A549 (cell line): ENCODE measurements at regions not wholly inside any gene's neighbourhood (a gene's known extent, or its start where the extent isn't known, plus 50 kb on each side); places are given as distances from the start of the nearest gene placed in this dataset.
"Not testable (repeated sequence)": the region's sequence is repeated elsewhere in the genome, so short reads cannot be mapped to it uniquely, and the experiment has no call there.

ENCODE experiments used
- ATAC-seq, 2 experiments: fragments of 200-7000 bp in 1 of 2; fragments of >200 bp in 1 of 2; cut with Nextera tagmentation in 1 of 2; cut with Tn5 transposase in 1 of 2; 3 replicates each; pipeline versions ENCODE4 v1.8.0 to v1.9.1; 2018 to 2020; ENCODE audit warnings: mild to moderate bottlenecking in 1 of 2, moderate library complexity in 1 of 2
- CTCF ChIA-PET: fragments of 300-600 bp; sonication (Branson Sonifier 250); formaldehyde crosslinking; extraction: SDS; loops from one replicate; lab custom pipeline; 2021; ENCODE audit warnings: antibody characterized with exemption, inconsistent platforms; lab: Yijun Ruan, JAX
- POLR2A ChIA-PET: fragments of 350-600 bp; formaldehyde crosslinking; extraction: SDS; loops from one replicate; lab custom pipeline; 2021; ENCODE audit warnings: antibody characterized with exemption, inconsistent platforms; lab: Yijun Ruan, JAX
- DNase-seq, 2 experiments: peaks; one replicate each; pipeline versions ENCODE4 v3.0.0 to v3.0.0-alpha.2; 2011 to 2016; ENCODE audit warnings: low read depth in 1 of 2, low spot score in 1 of 2
- FAIRE-seq: peaks from 2 replicates; lab custom pipeline; 2011; peaks lifted over from hg19 to GRCh38; lab: Jason Lieb, UNC
- H3K27ac ChIP-seq, 2 experiments: fragments of >200 bp; sonication (Bioruptor Twin); formaldehyde crosslinking; 3 replicates each; pipeline ENCODE4 v1.5.1; 2016 to 2017
- H3K4me1 ChIP-seq: fragments of >200 bp; sonication (Bioruptor Twin); formaldehyde crosslinking; 3 replicates; pipeline ENCODE4 v1.6.1; 2016
- H3K4me2 ChIP-seq: fragments of >200 bp; sonication (Bioruptor Twin); formaldehyde crosslinking; 3 replicates; pipeline ENCODE4 v1.6.1; 2016
- H3K4me3 ChIP-seq: fragments of >200 bp; sonication (Bioruptor Twin); formaldehyde crosslinking; 3 replicates; pipeline ENCODE4 v1.5.1; 2016
- H3K9me3 ChIP-seq: fragments of >200 bp; sonication (Bioruptor Twin); formaldehyde crosslinking; 3 replicates; pipeline ENCODE4 v1.6.1; 2016
- CBX2 ChIP-seq: fragments of 200-600 bp; sonication (generic); IDR thresholded peaks from 2 replicates; pipeline ENCODE4 v1.6.1; 2016; ENCODE audit warnings: low read depth, mild to moderate bottlenecking, borderline replicate concordance
- CHD4 ChIP-seq: fragments of 200-600 bp; sonication (generic); IDR thresholded peaks from 2 replicates; pipeline ENCODE4 v1.6.1; 2016; ENCODE audit warnings: antibody characterized with exemption, mild to moderate bottlenecking, borderline replicate concordance
- EHF ChIP-seq: fragments of 250-450 bp; sonication (Bioruptor Pico); IDR thresholded peaks from 2 replicates; pipeline ENCODE4 v1.5.0; 2020; ENCODE audit warnings: mild to moderate bottlenecking
- FOSB ChIP-seq: fragments of 250-450 bp; sonication (Bioruptor Pico); IDR thresholded peaks from 2 replicates; pipeline ENCODE4 v1.5.0; 2020; ENCODE audit warnings: mild to moderate bottlenecking, moderate library complexity
- HDAC2 ChIP-seq: fragments of 200-600 bp; sonication (generic); IDR thresholded peaks from 2 replicates; pipeline ENCODE4 v1.6.1; 2016
- KDM1A ChIP-seq: fragments of 200-600 bp; sonication (generic); IDR thresholded peaks from 2 replicates; pipeline ENCODE4 v1.6.1; 2016; ENCODE audit warnings: low read depth, mild to moderate bottlenecking
- KDM5A ChIP-seq: fragments of 200-600 bp; sonication (generic); IDR thresholded peaks from 2 replicates; pipeline ENCODE4 v1.6.1; 2016; ENCODE audit warnings: antibody characterized with exemption, mild to moderate bottlenecking
- MAFK ChIP-seq: fragments of 450-650 bp; IDR thresholded peaks from 2 replicates; pipeline ENCODE4 v1.6.1; 2014; ENCODE audit not compliant: partially characterized antibody
- NFE2L2 ChIP-seq: fragments of 150-350 bp; conservative IDR thresholded peaks from 2 replicates; pipeline ENCODE4 v1.6.1; 2014; ENCODE audit warnings: low read length
- NR3C1 ChIP-seq: fragments of >200 bp; sonication (Bioruptor Twin); formaldehyde crosslinking; IDR thresholded peaks from 3 replicates; pipeline ENCODE4 v1.6.1; 2017
- POLR2A ChIP-seq: IDR thresholded peaks from 2 replicates; pipeline ENCODE4 v1.6.1; 2012; ENCODE audit warnings: mild to moderate bottlenecking, low read length
- POLR2AphosphoS2 ChIP-seq: conservative IDR thresholded peaks from 2 replicates; pipeline ENCODE4 v1.6.1; 2012; ENCODE audit warnings: low read length, improper control_type of control experiment, inconsistent platforms
- RAD21 ChIP-seq, 2 experiments: fragments of >200 bp in 1 of 2; sonication (Bioruptor Twin) in 1 of 2; formaldehyde crosslinking in 1 of 2; IDR thresholded peaks in 1 of 2; conservative IDR thresholded peaks in 1 of 2; 2 replicates in 1 of 2; 3 replicates in 1 of 2; pipeline ENCODE4 v1.6.1; 2012 to 2018; ENCODE audit warnings: inconsistent platforms in 1 of 2
- ZSCAN20 ChIP-seq: fragments of 250-450 bp; sonication (Bioruptor Pico); IDR thresholded peaks from 2 replicates; pipeline ENCODE4 v1.8.0; 2022; ENCODE audit warnings: mild to moderate bottlenecking, moderate library complexity
- WGBS: methylation state at CpG from one replicate; pipeline ENCODE4 v1.1.6; 2017; ENCODE audit errors: missing lambda C conversion rate; 5-methylcytosine and 5-hydroxymethylcytosine counted together
- TF ChIP-seq, protein P1 (sequence below): fragments of 200-600 bp; sonication (generic); IDR thresholded peaks from 2 replicates; pipeline ENCODE4 v1.6.1; 2016; ENCODE audit warnings: antibody characterized with exemption, mild to moderate bottlenecking, moderate library complexity
- TF ChIP-seq, protein P2 (sequence below): fragments of >200 bp; sonication (Bioruptor Twin); formaldehyde crosslinking; IDR thresholded peaks from 2 replicates; pipeline ENCODE4 v1.6.1; 2016
- TF ChIP-seq, protein P3 (sequence below): fragments of 450-650 bp; IDR thresholded peaks from 2 replicates; pipeline ENCODE4 v1.6.1; 2014; ENCODE audit warnings: antibody characterized with exemption
- TF ChIP-seq, protein P4 (sequence below): IDR thresholded peaks from 2 replicates; pipeline ENCODE4 v1.6.1; 2012
- TF ChIP-seq, protein P5 (sequence below): fragments of >200 bp; sonication (Bioruptor Twin); formaldehyde crosslinking; IDR thresholded peaks from 3 replicates; pipeline ENCODE4 v1.5.1; 2016
- TF ChIP-seq, protein P6 (sequence below): IDR thresholded peaks from 2 replicates; pipeline ENCODE4 v1.6.1; 2012; ENCODE audit warnings: low read depth, borderline replicate concordance

DNA sequence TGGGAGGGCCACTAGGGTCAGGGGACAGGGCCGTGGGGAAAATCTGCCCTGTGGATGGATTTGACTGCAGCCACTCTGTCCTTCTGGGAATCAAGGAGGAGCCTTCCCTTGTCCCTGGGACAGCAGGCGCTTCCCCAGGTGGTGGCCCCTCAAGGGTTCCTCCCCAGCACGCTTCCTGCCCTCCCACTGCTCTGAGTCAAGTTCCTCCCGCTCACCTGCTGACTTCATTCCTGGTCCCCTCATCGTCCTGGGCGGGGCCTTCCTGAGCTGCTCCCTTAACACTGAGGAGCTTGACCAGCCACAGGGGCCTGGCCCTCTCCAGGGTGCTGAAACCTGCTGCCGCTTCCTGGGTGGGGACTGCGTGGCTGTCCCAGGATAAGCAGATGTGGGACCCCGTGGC is 64.4 kb upstream of the SFSWAP start:
- POLR2A ChIA-PET, CTCF ChIA-PET, H3K4me1 ChIP-seq, H3K27ac ChIP-seq, DNase-seq, H3K4me3 ChIP-seq, H3K9me3 ChIP-seq, FAIRE-seq, H3K4me2 ChIP-seq: not testable (repeated sequence)
- ATAC-seq, result peak; percentile 59 to 66; a peak in 5 of 6 replicates
- TF ChIP-seq, protein P1, sequence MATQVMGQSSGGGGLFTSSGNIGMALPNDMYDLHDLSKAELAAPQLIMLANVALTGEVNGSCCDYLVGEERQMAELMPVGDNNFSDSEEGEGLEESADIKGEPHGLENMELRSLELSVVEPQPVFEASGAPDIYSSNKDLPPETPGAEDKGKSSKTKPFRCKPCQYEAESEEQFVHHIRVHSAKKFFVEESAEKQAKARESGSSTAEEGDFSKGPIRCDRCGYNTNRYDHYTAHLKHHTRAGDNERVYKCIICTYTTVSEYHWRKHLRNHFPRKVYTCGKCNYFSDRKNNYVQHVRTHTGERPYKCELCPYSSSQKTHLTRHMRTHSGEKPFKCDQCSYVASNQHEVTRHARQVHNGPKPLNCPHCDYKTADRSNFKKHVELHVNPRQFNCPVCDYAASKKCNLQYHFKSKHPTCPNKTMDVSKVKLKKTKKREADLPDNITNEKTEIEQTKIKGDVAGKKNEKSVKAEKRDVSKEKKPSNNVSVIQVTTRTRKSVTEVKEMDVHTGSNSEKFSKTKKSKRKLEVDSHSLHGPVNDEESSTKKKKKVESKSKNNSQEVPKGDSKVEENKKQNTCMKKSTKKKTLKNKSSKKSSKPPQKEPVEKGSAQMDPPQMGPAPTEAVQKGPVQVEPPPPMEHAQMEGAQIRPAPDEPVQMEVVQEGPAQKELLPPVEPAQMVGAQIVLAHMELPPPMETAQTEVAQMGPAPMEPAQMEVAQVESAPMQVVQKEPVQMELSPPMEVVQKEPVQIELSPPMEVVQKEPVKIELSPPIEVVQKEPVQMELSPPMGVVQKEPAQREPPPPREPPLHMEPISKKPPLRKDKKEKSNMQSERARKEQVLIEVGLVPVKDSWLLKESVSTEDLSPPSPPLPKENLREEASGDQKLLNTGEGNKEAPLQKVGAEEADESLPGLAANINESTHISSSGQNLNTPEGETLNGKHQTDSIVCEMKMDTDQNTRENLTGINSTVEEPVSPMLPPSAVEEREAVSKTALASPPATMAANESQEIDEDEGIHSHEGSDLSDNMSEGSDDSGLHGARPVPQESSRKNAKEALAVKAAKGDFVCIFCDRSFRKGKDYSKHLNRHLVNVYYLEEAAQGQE, result peak; percentile 72; the same call in 1 of the 2 replicates
- 41% methylated on average over 3 of the region's 9 CpGs for WGBS

DNA sequence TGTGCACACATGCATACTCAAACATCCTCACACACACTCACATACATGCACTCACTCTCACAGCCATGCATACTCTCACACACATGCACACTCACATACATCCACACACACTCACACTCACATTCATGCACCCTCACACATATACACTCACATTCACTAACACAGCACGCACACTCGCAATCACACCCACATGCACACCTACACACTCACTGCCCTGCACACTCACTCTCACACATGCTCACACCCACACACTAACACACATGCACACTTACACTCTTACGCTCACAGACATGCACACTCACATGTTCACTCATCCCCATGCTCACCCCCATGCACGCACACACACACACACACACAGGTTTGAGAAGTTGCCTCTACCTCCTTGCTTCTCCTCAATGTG is 63.2 kb upstream of the SFSWAP start:
- Histone ChIP-seq H3K4me3 (no peak overlapping the region), H3K4me2 (no peak overlapping the region), H3K4me1 (no peaks in the 10 kb centered on the region), H3K9me3 (no peaks in the 10 kb centered on the region), H3K27ac (no peak overlapping the region)
- ChIA-PET POLR2A (no interaction called here), CTCF (no interaction called here)
- WGBS, result 25% methylated on average over 4 of the region's 4 CpGs
- DNase-seq (no peak), ATAC-seq (no peak), FAIRE-seq (no peak)
- TF ChIP-seq, protein P2, sequence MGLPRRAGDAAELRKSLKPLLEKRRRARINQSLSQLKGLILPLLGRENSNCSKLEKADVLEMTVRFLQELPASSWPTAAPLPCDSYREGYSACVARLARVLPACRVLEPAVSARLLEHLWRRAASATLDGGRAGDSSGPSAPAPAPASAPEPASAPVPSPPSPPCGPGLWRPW, result no peak
- TF ChIP-seq, protein P3, sequence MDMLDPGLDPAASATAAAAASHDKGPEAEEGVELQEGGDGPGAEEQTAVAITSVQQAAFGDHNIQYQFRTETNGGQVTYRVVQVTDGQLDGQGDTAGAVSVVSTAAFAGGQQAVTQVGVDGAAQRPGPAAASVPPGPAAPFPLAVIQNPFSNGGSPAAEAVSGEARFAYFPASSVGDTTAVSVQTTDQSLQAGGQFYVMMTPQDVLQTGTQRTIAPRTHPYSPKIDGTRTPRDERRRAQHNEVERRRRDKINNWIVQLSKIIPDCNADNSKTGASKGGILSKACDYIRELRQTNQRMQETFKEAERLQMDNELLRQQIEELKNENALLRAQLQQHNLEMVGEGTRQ, result no peak
- TF ChIP-seq KDM5A (no peak), EHF (no peak), MAFK (no peak), POLR2A (no peak), CHD4 (no peak), RAD21 (conservative IDR thresholded peaks at IDR 0.05 in 1 of 2, IDR thresholded peaks at IDR 0.05 in 1 of 2) (no peak), HDAC2 (no peak), KDM1A (no peak), NFE2L2 (no peak), POLR2AphosphoS2 (no peak), ZSCAN20 (CRISPR knock-in tag) (no peak), NR3C1 (no peak), FOSB (CRISPR knock-in tag) (no peak), CBX2 (no peak)
- TF ChIP-seq, protein P4, sequence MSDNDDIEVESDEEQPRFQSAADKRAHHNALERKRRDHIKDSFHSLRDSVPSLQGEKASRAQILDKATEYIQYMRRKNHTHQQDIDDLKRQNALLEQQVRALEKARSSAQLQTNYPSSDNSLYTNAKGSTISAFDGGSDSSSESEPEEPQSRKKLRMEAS, result no peak
- TF ChIP-seq, protein P5, sequence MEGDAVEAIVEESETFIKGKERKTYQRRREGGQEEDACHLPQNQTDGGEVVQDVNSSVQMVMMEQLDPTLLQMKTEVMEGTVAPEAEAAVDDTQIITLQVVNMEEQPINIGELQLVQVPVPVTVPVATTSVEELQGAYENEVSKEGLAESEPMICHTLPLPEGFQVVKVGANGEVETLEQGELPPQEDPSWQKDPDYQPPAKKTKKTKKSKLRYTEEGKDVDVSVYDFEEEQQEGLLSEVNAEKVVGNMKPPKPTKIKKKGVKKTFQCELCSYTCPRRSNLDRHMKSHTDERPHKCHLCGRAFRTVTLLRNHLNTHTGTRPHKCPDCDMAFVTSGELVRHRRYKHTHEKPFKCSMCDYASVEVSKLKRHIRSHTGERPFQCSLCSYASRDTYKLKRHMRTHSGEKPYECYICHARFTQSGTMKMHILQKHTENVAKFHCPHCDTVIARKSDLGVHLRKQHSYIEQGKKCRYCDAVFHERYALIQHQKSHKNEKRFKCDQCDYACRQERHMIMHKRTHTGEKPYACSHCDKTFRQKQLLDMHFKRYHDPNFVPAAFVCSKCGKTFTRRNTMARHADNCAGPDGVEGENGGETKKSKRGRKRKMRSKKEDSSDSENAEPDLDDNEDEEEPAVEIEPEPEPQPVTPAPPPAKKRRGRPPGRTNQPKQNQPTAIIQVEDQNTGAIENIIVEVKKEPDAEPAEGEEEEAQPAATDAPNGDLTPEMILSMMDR, result no peak
- TF ChIP-seq, protein P1, result no peak
- TF ChIP-seq, protein P6, sequence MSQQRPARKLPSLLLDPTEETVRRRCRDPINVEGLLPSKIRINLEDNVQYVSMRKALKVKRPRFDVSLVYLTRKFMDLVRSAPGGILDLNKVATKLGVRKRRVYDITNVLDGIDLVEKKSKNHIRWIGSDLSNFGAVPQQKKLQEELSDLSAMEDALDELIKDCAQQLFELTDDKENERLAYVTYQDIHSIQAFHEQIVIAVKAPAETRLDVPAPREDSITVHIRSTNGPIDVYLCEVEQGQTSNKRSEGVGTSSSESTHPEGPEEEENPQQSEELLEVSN, result no peak

DNA sequence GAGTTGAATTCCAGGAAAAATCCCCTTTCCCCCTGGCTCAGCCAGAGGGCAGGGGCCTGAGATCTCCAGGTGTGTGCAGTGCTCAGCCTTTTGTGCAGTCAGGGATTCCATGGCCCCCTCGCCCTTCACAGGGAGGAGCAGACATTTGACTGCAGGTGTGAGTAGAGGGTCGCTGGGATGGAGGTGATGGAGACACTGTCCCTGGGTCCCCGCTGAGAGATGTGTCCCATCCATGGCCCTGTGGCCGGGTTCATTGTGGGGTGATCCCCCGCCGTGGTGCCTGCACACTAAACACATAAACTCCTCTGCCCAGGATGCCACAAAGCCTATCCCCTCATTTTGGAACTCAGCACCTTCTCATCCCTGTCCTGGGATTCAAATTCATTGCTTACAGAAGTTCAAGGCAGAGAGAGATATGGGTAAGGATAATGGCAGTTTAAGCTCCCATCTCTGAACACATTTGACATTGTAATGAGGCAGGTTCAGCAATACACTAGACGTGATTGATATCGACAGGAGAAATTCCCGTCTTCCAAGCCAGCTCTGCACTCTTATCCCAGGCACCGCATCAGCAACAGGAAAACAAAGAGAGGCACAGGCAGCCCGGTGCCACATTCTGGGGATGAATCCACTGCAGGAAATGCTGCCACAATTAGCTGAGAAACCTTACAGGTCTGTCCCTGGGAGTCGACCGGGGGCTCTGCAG is 55.3 kb upstream of the SFSWAP start:
- DNase-seq, FAIRE-seq, H3K4me3 ChIP-seq, H3K4me1 ChIP-seq, H3K9me3 ChIP-seq, H3K27ac ChIP-seq, POLR2A ChIA-PET, H3K4me2 ChIP-seq, CTCF ChIA-PET: not testable (repeated sequence)
- peak; percentile 14 to 16; a peak in 2 of 6 replicates for ATAC-seq
- WGBS, result 7% methylated on average over 5 of the region's 13 CpGs
